ENCODE measurements at regions not wholly inside any gene's neighbourhood (a gene's known extent, or its start where the extent isn't known, plus 50 kb on each side); places are given as distances from the start of the nearest gene placed in this dataset.

GRCh38 chr2:15049096-15049993, 416.8 kb downstream of the LRATD1 start:
- DNase-seq = peak; percentile 45

DNA sequence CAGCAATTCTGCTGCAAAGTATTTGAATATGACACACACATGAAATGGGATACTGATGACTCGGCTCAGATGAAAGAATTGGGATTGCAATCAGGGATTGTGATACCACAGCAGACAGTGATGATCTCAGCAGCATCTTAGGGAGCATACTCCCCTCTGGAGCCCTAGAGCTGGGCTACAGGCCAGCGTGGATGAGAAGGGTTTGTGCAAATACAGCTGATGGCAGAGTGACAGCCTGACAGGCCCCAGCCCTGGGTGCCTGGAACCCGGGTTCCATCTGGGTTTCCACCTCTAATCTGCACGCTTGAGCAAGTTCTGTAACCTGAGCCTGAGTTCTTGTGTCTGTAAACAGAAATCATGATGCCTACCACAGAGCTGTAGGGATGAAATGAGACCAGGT, 418.0 kb downstream of the LRATD1 start:
- peak; percentile 95 for DNase-seq

GRCh38 chr2:15053542-15053941, 421.0 kb downstream of the LRATD1 start:
- DNase-seq = no peak

- peak; percentile 50 for DNase-seq
These were observed 425.7 kb downstream of the LRATD1 start for GRCh38 chr2:15058015-15058720.

DNA sequence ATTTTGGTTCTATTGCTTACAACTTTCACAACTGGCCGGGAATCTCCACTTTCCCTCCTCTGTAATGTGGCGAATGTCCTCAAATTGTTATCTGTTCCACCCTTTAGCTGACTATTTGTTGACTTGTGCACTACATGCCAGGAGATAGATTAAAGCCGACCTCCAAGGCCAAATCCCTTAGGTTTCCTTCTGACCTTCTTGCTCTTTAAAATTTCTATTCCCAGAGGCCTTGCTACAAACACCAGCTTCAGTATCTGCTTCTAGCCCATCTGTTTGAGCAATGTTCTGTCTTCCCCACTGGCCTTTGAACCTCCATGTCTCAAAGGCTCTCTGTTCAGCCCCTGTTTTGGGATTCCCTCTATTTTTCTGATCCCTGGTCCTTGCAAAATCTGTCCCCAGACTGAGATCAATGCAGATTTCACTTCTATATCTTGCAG, 426.2 kb downstream of the LRATD1 start:
- DNase-seq = no peak

GRCh38 chr2:15059870-15060512, 427.5 kb downstream of the LRATD1 start:
- DNase-seq = peak; percentile 87

DNA sequence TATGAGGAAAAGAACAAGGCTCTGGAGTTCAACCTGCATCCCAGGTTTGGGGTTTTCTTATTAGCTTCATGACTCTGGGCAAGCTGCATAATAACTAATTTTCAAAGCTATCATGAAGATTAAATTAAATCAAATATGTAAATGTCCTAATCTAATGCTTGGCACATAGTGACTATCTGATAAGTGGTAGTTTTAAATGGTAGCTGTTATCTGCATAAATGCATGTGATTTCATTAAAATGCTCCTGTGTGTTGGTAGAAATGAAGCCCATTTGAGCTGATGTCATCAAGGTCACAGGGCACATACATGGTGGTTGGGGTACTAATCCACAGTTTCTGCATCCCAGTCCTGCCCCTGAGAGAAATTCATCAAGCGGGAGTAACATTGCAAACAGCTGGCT, 428.8 kb downstream of the LRATD1 start:
- DNase-seq = no peak

DNA sequence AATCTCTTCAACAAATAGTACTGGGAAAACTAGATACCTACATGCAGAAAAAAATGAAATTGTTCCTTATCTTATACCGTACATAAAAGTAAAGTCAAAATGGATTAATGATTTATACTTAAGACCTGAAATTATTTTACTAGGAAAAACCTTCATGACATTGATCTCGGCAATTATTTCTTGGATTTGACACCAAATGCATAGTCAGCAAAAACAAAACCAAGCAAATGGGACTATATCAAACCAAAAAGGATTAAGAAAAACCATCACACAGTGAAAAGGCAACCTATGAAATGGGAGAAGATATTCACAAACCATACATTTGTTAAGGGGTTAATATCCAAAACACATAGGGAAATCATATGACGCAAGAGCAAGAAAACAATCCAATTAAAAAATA, 433.6 kb downstream of the LRATD1 start:
- no peak for DNase-seq

- no peak for DNase-seq
These were observed 436.6 kb downstream of the LRATD1 start for GRCh38 chr2:15069149-15069548.

- DNase-seq = no peak
These were observed 440.3 kb downstream of the LRATD1 start for GRCh38 chr2:15072836-15073235.

- no peak for DNase-seq
These were observed 441.1 kb downstream of the LRATD1 start for GRCh38 chr2:15073664-15074063.

DNA sequence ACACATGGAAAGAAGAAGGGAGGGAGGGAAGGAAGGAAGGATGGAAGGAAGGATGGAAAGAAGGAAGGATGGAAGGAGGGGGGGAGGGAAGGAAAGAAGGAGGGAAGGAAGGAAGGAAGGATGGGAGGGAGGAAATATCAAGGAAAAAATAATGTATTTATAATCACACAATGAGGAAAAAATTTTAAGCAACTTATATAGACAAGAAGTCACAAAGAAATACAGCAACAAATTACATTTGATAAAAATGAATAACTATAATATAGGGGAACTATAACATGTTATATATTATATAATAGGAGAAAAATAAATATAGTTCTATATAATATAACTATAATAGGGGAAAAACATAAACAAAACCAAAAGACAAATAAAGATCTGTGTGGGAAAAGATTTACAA, 441.8 kb downstream of the LRATD1 start:
- no peak for DNase-seq

DNA sequence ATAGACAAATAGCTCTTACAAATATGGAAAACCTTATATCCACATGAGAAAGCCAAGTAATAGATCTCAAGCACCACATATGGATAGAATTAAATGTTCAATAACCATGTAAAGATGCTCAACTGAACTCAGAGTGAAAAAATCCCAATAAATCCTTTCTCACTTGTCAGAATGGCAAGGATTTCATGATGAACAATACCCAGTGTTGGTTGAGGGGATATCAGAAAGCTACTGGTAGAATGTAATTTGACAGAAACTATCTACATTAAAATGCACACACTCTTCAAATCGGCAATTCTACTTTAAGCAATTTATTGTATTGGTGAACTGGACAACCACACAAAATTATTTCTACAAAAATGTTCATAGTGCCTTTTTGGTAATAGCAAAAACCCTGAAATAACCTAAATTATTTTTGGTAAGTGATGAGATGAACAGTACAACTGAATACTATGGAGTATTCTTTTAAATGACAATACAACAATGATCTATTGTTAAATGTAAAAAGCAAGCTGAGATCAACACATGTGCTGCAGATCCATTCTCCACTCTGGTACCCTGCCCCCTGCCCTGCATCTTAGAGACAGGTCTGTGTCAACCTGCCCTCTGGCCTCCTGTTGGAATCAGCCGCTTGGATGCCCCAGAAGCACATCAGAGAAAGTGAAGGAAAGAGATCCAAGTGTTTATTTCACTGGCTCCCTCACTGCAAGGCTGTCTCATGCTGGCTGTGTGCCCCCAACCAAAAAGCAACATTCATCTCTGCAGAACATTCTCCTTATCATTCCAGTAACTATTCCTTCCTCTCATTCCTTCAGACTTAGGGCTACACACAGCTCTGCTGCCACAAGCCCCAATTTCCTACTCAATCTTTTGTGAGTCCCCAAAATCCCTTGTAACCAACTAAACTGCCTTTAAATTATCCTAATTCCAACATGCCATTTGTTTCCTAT, 442.5 kb downstream of the LRATD1 start:
- no peak for DNase-seq

- no peak for DNase-seq
These were observed 444.2 kb downstream of the LRATD1 start for GRCh38 chr2:15076668-15077067.

- DNase-seq = no peak
These were observed 448.8 kb downstream of the LRATD1 start for GRCh38 chr2:15081356-15081755.

GRCh38 chr2:15082105-15083058, 449.9 kb downstream of the LRATD1 start:
- no peak for DNase-seq

DNA sequence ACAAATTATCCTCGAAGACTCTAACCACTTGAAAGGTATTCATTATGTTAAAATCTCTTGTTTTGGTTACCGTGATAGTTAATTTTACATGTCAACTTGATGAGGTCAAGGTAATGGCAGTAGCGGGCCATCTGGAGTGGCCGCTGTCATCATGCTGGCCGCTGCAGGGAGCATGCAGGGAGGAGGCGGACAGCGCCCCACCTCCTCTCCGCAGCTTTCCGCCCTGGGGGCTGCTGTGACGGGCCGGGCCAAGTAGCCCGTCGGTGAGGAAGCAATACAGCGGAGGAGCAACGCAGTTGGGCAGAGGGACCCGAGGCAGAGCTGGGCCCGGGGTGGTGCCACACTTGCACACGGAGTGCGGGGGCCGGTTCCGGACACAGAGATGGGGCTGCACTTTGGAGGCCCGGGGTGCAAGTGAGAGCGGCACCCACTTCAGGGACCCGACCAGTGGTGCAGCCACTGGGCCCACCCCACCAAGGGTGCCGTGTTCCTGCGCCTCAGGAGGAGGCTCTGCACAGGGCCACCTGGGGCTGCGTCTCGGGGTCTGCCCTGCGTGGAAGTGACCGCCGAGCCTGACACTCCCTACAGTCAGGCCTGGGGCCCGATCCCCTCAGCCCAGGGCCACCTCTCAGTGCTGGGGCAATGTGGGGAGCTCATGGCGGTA, 452.4 kb downstream of the LRATD1 start:
- DNase-seq = no peak

- DNase-seq = no peak
These were observed 459.7 kb downstream of the LRATD1 start for GRCh38 chr2:15092181-15092580.

- no peak for DNase-seq
These were observed 460.2 kb downstream of the LRATD1 start for GRCh38 chr2:15092691-15093090.

- no peak for DNase-seq
These were observed 461.6 kb downstream of the LRATD1 start for GRCh38 chr2:15094161-15094560.

- DNase-seq = no peak
These were observed 464.3 kb downstream of the NBAS start for GRCh38 chr2:15096873-15097272.

Data from DMS53 (cell line).